Activated CD4-positive, alpha-beta T cell treated with anti-CD3 and anti-CD28 coated beads, Interleukin-2, amount 50 U/mL, for 1 hour (primary cell): ENCODE measurements at regions not wholly inside any gene's neighbourhood (a gene's known extent, or its start where the extent isn't known, plus 50 kb on each side); places are given as distances from the start of the nearest gene placed in this dataset.

Source experiments
- DNase-seq: peaks from one replicate; pipeline ENCODE4 v3.0.0-alpha.2; 2020

GRCh38 chr2:126828491-126828890, 70.2 kb upstream of the TEX51 start:
- DNase-seq: no peak

DNA sequence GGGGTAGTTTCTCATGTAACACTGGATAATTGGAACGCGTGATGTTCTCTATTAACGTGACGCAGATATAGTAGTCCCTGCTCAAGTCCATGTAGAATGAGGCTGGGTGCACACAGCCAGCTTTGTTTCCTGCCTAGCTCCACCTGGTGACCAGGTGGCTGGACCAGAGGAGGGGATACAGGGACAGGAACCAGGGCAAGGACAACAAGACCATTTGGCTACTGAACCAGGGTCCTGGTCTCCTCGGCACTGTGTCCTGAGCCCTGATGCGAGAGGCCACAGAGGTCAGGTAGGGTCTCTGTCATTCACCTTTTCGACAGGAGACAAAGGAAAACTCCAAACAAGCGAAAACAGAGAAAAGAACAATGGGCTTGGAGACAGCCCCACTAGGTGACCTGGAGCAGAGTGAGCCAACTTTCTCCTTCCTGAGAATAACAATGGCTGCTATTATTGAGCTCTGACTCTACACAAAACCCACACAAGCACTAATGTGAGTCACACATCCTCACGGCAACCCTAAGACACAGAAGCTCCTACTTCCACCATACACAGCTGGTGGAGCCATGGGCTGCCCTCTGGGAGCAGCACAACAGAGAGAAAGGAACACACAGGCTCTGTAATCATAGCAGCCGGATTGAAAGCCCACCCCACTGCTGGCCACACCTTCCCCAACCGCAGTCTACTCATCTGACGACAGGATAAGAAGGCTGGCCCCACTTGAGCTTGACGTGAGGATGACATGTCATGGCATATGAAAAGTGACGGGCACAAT, 67.3 kb upstream of the TEX51 start:
- DNase-seq: no peak

- no peak for DNase-seq
Observed at GRCh38 chr2:126832014-126832413, 66.7 kb upstream of the TEX51 start.

DNA sequence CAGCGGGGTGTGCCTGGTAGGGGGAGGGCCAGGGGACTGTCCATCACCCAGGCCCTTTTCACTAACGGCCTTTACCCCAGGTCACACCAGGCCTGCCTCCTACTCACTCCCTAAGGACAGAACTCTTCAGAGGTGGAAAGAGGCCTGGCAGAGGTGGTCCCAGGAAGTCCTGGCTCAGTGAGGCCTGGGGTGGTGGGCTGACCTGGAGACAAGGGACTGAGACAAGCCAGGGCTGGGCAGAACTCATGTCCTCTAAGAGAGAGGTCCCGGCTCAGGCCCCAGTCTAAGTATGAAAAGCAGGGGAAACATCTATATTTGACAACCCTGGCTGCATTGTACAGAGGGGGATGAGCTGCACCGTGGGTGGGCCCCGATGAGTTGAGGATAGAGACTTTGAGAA, 65.9 kb upstream of the TEX51 start:
- DNase-seq: no peak

GRCh38 chr2:126834006-126834659, 64.6 kb upstream of the TEX51 start:
- DNase-seq: no peak

GRCh38 chr2:126835261-126835660, 63.4 kb upstream of the TEX51 start:
- DNase-seq: no peak

DNA sequence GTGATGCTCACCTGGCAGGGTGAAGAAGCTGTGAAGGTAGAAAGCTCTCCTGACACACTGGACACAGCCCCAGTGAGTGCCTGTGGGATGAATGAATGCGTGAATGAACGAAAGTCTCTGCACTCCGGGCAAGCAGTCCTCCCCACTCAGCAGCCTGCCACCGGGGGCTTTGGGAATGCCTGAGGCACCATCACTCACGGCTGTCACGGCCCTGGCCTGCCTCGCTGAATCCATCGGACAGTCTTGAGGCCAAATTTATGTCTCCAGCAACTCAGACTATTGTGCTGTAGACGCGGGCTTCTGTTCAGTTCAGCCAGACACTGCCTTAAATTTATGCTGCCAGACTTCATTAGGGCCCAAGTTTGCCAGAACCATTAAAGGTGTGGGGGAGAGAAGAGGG, 62.9 kb upstream of the TEX51 start:
- DNase-seq: no peak

GRCh38 chr2:126836761-126837679, 61.7 kb upstream of the TEX51 start:
- DNase-seq: no peak

DNA sequence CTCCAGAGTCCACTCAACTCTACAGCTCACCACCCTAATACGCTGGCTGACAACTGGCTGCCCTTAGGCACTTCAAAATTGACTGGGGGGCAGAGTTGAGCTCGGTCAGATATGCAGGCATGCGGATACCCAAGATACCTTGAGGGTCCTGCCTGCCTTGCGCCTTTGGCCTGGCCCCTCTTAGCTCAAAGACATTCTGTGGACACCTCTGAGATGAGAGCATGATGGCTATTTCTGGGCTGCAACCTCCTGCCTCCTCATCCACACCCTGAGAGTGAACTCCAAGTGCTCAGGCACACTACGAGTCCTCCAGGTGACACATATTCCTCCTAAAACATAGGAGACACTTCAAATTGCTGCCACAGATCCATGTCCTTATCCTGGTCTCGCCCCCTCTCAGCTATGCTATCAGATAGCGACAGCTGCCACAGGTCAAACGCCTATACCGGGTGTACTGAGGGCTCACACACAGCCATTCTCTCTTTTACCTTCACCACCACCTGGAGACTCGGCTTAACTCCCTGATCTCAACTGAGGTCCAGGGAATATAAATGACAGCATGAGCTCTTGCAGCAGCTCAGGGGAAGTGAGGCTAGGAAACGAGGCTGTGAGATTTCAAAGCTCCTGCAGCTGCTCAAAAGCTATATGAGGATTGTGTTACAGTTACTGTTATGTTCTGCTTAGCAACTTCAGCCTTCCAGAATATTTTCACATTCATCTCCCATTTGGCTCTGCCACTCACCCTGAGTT, 60.5 kb upstream of the TEX51 start:
- DNase-seq: no peak

GRCh38 chr2:126838716-126838985, 60.0 kb upstream of the TEX51 start:
- DNase-seq: no peak

- no peak for DNase-seq
Observed at GRCh38 chr2:126839796-126840195, 58.9 kb upstream of the TEX51 start.

GRCh38 chr2:126843081-126843480, 55.6 kb upstream of the TEX51 start:
- no peak for DNase-seq

DNA sequence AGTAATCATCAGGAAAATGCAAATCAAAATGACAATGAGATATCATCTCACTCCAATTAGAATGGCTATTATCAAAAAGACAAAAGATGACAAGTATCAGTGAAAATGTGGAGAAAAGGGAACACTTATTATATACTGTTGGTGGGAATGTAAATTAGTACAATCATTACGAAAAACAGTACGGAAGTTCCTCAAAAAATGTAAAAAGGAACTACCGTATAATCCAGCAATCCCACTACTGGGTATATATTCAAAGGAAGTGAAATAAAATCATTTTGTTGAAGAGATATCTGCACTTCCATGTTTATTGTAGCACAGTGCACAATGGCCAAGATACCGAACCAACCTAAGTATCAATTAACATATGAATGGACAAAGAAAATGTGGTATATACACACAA, 52.4 kb upstream of the TEX51 start:
- DNase-seq: no peak
